Gastroesophageal sphincter (tissue), 3 donors: ENCODE measurements at regions not wholly inside any gene's neighbourhood (a gene's known extent, or its start where the extent isn't known, plus 50 kb on each side); places are given as distances from the start of the nearest gene placed in this dataset.

ENCODE experiments used
- EP300 ChIP-seq: sonication (generic); formaldehyde crosslinking; IDR thresholded peaks from one replicate; pipeline ENCODE4 v1.6.1; 2017; ENCODE audit warnings: antibody characterized with exemption, mild to moderate bottlenecking
- POLR2A ChIP-seq, 2 donors: fragments of 450-650 bp; IDR thresholded peaks; one replicate each; pipeline ENCODE4 v1.6.1; 2017; ENCODE audit warnings: antibody characterized with exemption in 2 of 2, mild to moderate bottlenecking in 2 of 2, moderate library complexity in 1 of 2
- POLR2AphosphoS5 ChIP-seq: sonication (generic); formaldehyde crosslinking; IDR thresholded peaks from one replicate; pipeline ENCODE4 v1.6.1; 2017; ENCODE audit warnings: antibody characterized with exemption
- TF ChIP-seq, protein P1 (sequence below), 4 experiments: fragments of 200-600 bp in 2 of 4; fragments of 450-650 bp in 2 of 4; sonication (generic) in 1 of 4; IDR thresholded peaks; one replicate each; pipeline ENCODE4 v1.5.1; 2017 to 2019; ENCODE audit warnings: antibody characterized with exemption in 4 of 4, mild to moderate bottlenecking in 2 of 4, moderate library complexity in 2 of 4

DNA sequence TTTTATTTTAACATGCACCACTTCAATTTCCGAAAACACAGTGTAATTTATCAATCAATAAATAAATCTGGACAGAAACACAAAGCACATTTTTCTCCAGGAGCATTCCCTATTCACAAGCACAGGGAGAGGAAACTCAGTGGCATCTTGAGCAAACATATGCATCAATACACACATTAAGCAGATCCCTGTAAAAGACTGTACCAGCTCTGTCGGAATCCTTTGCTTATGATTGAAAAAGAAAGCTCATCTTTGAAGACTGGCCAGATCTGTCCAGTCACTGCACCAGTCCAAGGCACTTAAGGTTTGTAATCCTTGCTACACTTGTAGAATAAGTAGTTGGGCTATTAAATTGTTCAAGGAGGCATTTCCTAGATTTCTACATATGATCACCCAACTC lies 343.9 kb downstream of the BMPER start:
- TF ChIP-seq, protein P1, sequence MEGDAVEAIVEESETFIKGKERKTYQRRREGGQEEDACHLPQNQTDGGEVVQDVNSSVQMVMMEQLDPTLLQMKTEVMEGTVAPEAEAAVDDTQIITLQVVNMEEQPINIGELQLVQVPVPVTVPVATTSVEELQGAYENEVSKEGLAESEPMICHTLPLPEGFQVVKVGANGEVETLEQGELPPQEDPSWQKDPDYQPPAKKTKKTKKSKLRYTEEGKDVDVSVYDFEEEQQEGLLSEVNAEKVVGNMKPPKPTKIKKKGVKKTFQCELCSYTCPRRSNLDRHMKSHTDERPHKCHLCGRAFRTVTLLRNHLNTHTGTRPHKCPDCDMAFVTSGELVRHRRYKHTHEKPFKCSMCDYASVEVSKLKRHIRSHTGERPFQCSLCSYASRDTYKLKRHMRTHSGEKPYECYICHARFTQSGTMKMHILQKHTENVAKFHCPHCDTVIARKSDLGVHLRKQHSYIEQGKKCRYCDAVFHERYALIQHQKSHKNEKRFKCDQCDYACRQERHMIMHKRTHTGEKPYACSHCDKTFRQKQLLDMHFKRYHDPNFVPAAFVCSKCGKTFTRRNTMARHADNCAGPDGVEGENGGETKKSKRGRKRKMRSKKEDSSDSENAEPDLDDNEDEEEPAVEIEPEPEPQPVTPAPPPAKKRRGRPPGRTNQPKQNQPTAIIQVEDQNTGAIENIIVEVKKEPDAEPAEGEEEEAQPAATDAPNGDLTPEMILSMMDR (IDR thresholded peaks at IDR 0.05), result no peak
- TF ChIP-seq POLR2AphosphoS5 (no peak), POLR2A (IDR thresholded peaks at IDR 0.05) (no peak), EP300 (no peak)
